ENCODE measurements at regions not wholly inside any gene's neighbourhood (a gene's known extent, or its start where the extent isn't known, plus 50 kb on each side); places are given as distances from the start of the nearest gene placed in this dataset.

GRCh38 chr6:94372229-94372628 is 952.9 kb upstream of the EPHA7 start:
- no peaks in the 10 kb centered on the region for H3K36me3 ChIP-seq (ENCODE audit: insufficient read depth, low read length)
- H3K9ac ChIP-seq (ENCODE audit: low read depth, low read length) = no peak overlapping the region
- H3K27me3 ChIP-seq (ENCODE audit: control insufficient read depth, insufficient read depth, low read length) = no peaks in the 10 kb centered on the region
- no peaks in the 10 kb centered on the region for H3K9me3 ChIP-seq (replicated peaks; ENCODE audit: low read length)
- no peak overlapping the region for H3K4me2 ChIP-seq (ENCODE audit: low read length)
- no peaks in the 10 kb centered on the region for H3K4me1 ChIP-seq (ENCODE audit: control insufficient read depth, insufficient read depth, low read length)
- no peak overlapping the region for H3K4me3 ChIP-seq (ENCODE audit: low read length)

- Histone ChIP-seq H3K9ac (ENCODE audit: low read depth, low read length) (no peak overlapping the region), H3K9me3 (replicated peaks; ENCODE audit: low read length) (no peaks in the 10 kb centered on the region), H3K4me2 (ENCODE audit: low read length) (no peak overlapping the region), H3K4me3 (ENCODE audit: low read length) (no peak overlapping the region), H3K36me3 (ENCODE audit: insufficient read depth, low read length) (no peaks in the 10 kb centered on the region), H3K4me1 (ENCODE audit: control insufficient read depth, insufficient read depth, low read length) (no peaks in the 10 kb centered on the region), H3K27me3 (ENCODE audit: control insufficient read depth, insufficient read depth, low read length) (no peaks in the 10 kb centered on the region)
Observed at GRCh38 chr6:94367316-94367715, 948.0 kb upstream of the EPHA7 start.

GRCh38 chr6:94362061-94362864 is 942.9 kb upstream of the EPHA7 start:
- Histone ChIP-seq H3K36me3 (ENCODE audit: insufficient read depth, low read length) (no peaks in the 10 kb centered on the region), H3K27me3 (ENCODE audit: control insufficient read depth, insufficient read depth, low read length) (no peaks in the 10 kb centered on the region), H3K4me3 (ENCODE audit: low read length) (no peak overlapping the region), H3K4me2 (ENCODE audit: low read length) (no peak overlapping the region), H3K4me1 (ENCODE audit: control insufficient read depth, insufficient read depth, low read length) (no peaks in the 10 kb centered on the region), H3K9ac (ENCODE audit: low read depth, low read length) (no peak overlapping the region), H3K9me3 (replicated peaks; ENCODE audit: low read length) (no peaks in the 10 kb centered on the region)

GRCh38 chr6:94361304-94362060 is 942.1 kb upstream of the EPHA7 start:
- Histone ChIP-seq H3K27me3 (ENCODE audit: control insufficient read depth, insufficient read depth, low read length) (no peaks in the 10 kb centered on the region), H3K9me3 (replicated peaks; ENCODE audit: low read length) (no peaks in the 10 kb centered on the region), H3K4me1 (ENCODE audit: control insufficient read depth, insufficient read depth, low read length) (no peaks in the 10 kb centered on the region), H3K9ac (ENCODE audit: low read depth, low read length) (no peak overlapping the region), H3K4me3 (ENCODE audit: low read length) (no peak overlapping the region), H3K36me3 (ENCODE audit: insufficient read depth, low read length) (no peaks in the 10 kb centered on the region), H3K4me2 (ENCODE audit: low read length) (no peak overlapping the region)

GRCh38 chr6:94357381-94357980 is 938.1 kb upstream of the EPHA7 start:
- H3K4me1 ChIP-seq (ENCODE audit: control insufficient read depth, insufficient read depth, low read length) = no peaks in the 10 kb centered on the region
- no peak overlapping the region for H3K9ac ChIP-seq (ENCODE audit: low read depth, low read length)
- no peak overlapping the region for H3K4me3 ChIP-seq (ENCODE audit: low read length)
- no peaks in the 10 kb centered on the region for H3K36me3 ChIP-seq (ENCODE audit: insufficient read depth, low read length)
- no peaks in the 10 kb centered on the region for H3K9me3 ChIP-seq (replicated peaks; ENCODE audit: low read length)
- no peaks in the 10 kb centered on the region for H3K27me3 ChIP-seq (ENCODE audit: control insufficient read depth, insufficient read depth, low read length)
- no peak overlapping the region for H3K4me2 ChIP-seq (ENCODE audit: low read length)

- Histone ChIP-seq H3K4me2 (ENCODE audit: low read length) (no peak overlapping the region), H3K27me3 (ENCODE audit: control insufficient read depth, insufficient read depth, low read length) (no peaks in the 10 kb centered on the region), H3K4me1 (ENCODE audit: control insufficient read depth, insufficient read depth, low read length) (no peaks in the 10 kb centered on the region), H3K9me3 (replicated peaks; ENCODE audit: low read length) (no peaks in the 10 kb centered on the region), H3K36me3 (ENCODE audit: insufficient read depth, low read length) (no peaks in the 10 kb centered on the region), H3K4me3 (ENCODE audit: low read length) (no peak overlapping the region), H3K9ac (ENCODE audit: low read depth, low read length) (no peak overlapping the region)
Observed at GRCh38 chr6:94350833-94351232, 931.5 kb upstream of the EPHA7 start.

- Histone ChIP-seq H3K4me3 (ENCODE audit: low read length) (no peak overlapping the region), H3K9me3 (replicated peaks; ENCODE audit: low read length) (no peaks in the 10 kb centered on the region), H3K4me1 (ENCODE audit: control insufficient read depth, insufficient read depth, low read length) (no peaks in the 10 kb centered on the region), H3K4me2 (ENCODE audit: low read length) (no peak overlapping the region), H3K27me3 (ENCODE audit: control insufficient read depth, insufficient read depth, low read length) (no peaks in the 10 kb centered on the region), H3K9ac (ENCODE audit: low read depth, low read length) (no peak overlapping the region), H3K36me3 (ENCODE audit: insufficient read depth, low read length) (no peaks in the 10 kb centered on the region)
Observed at GRCh38 chr6:94349227-94349626, 929.9 kb upstream of the EPHA7 start.

GRCh38 chr6:94344866-94345265 is 925.5 kb upstream of the EPHA7 start:
- Histone ChIP-seq H3K4me2 (ENCODE audit: low read length) (no peak overlapping the region), H3K4me3 (ENCODE audit: low read length) (no peak overlapping the region), H3K9ac (ENCODE audit: low read depth, low read length) (no peak overlapping the region), H3K9me3 (replicated peaks; ENCODE audit: low read length) (no peaks in the 10 kb centered on the region), H3K27me3 (ENCODE audit: control insufficient read depth, insufficient read depth, low read length) (no peaks in the 10 kb centered on the region), H3K4me1 (ENCODE audit: control insufficient read depth, insufficient read depth, low read length) (no peaks in the 10 kb centered on the region), H3K36me3 (ENCODE audit: insufficient read depth, low read length) (no peaks in the 10 kb centered on the region)

- Histone ChIP-seq H3K36me3 (ENCODE audit: insufficient read depth, low read length) (no peaks in the 10 kb centered on the region), H3K4me1 (ENCODE audit: control insufficient read depth, insufficient read depth, low read length) (no peaks in the 10 kb centered on the region), H3K27me3 (ENCODE audit: control insufficient read depth, insufficient read depth, low read length) (no peaks in the 10 kb centered on the region)
Observed at GRCh38 chr6:94341173-94341572, 921.8 kb upstream of the EPHA7 start.

GRCh38 chr6:94323853-94324252 is 904.5 kb upstream of the EPHA7 start:
- no peak overlapping the region for H3K9ac ChIP-seq (ENCODE audit: low read depth, low read length)
- H3K9me3 ChIP-seq (replicated peaks; ENCODE audit: low read length) = peaks cover 2% of the 10 kb centered on the region
- H3K4me1 ChIP-seq (ENCODE audit: control insufficient read depth, insufficient read depth, low read length) = no peaks in the 10 kb centered on the region
- no peaks in the 10 kb centered on the region for H3K27me3 ChIP-seq (ENCODE audit: control insufficient read depth, insufficient read depth, low read length)
- no peak overlapping the region for H3K4me3 ChIP-seq (ENCODE audit: low read length)
- H3K4me2 ChIP-seq (ENCODE audit: low read length) = no peak overlapping the region
- H3K36me3 ChIP-seq (ENCODE audit: insufficient read depth, low read length) = no peaks in the 10 kb centered on the region

More at GRCh38 chr6:94341173-94341572, 921.8 kb upstream of the EPHA7 start:
- no peak overlapping the region for H3K9ac ChIP-seq (ENCODE audit: low read depth, low read length)
- H3K4me2 ChIP-seq (ENCODE audit: low read length) = no peak overlapping the region
- no peak overlapping the region for H3K4me3 ChIP-seq (ENCODE audit: low read length)
- no peaks in the 10 kb centered on the region for H3K9me3 ChIP-seq (replicated peaks; ENCODE audit: low read length)

- Histone ChIP-seq H3K4me1 (ENCODE audit: control insufficient read depth, insufficient read depth, low read length) (no peaks in the 10 kb centered on the region), H3K9me3 (replicated peaks; ENCODE audit: low read length) (no peaks in the 10 kb centered on the region), H3K9ac (ENCODE audit: low read depth, low read length) (no peak overlapping the region), H3K4me3 (ENCODE audit: low read length) (no peak overlapping the region), H3K4me2 (ENCODE audit: low read length) (no peak overlapping the region), H3K27me3 (ENCODE audit: control insufficient read depth, insufficient read depth, low read length) (no peaks in the 10 kb centered on the region), H3K36me3 (ENCODE audit: insufficient read depth, low read length) (no peaks in the 10 kb centered on the region)
Observed at GRCh38 chr6:94300424-94301144, 881.2 kb upstream of the EPHA7 start.

Data from skeletal muscle satellite cell (primary cell).